BJ (cell line): ENCODE measurements at regions not wholly inside any gene's neighbourhood (a gene's known extent, or its start where the extent isn't known, plus 50 kb on each side); places are given as distances from the start of the nearest gene placed in this dataset.

ENCODE experiments used
- CTCF ChIA-PET: fragments of 350-600 bp; formaldehyde crosslinking; extraction: SDS; loops from one replicate; lab custom pipeline; 2021; ENCODE audit warnings: antibody characterized with exemption, inconsistent platforms; lab: Yijun Ruan, JAX
- POLR2A ChIA-PET: fragments of 300-600 bp; sonication (Branson Sonifier 250); formaldehyde crosslinking; extraction: SDS; loops from one replicate; lab custom pipeline; 2021; ENCODE audit warnings: antibody characterized with exemption; lab: Charles Lee
- DNase-seq: peaks from one replicate; pipeline ENCODE4 v3.0.0-alpha.2; 2011; ENCODE audit warnings: low read depth
- H3K27me3 ChIP-seq: 2 replicates; pipeline ENCODE4 v1.6.0; 2011; ENCODE audit warnings: low read length; ENCODE audit not compliant: control insufficient read depth, insufficient read depth
- H3K36me3 ChIP-seq: 2 replicates; pipeline ENCODE4 v1.5.1; 2011; ENCODE audit warnings: low read length; ENCODE audit not compliant: control insufficient read depth, insufficient read depth
- H3K4me3 ChIP-seq: 2 replicates; pipeline ENCODE4 v1.5.1; 2011; ENCODE audit warnings: low read depth, mild to moderate bottlenecking, control low read depth, low read length
- TF ChIP-seq, protein P1 (sequence below): IDR thresholded peaks from 2 replicates; pipeline ENCODE4 v1.5.1; 2011; ENCODE audit warnings: low read depth, mild to moderate bottlenecking, control low read depth, inconsistent platforms, low read length, moderate library complexity; ENCODE audit not compliant: insufficient read depth

DNA sequence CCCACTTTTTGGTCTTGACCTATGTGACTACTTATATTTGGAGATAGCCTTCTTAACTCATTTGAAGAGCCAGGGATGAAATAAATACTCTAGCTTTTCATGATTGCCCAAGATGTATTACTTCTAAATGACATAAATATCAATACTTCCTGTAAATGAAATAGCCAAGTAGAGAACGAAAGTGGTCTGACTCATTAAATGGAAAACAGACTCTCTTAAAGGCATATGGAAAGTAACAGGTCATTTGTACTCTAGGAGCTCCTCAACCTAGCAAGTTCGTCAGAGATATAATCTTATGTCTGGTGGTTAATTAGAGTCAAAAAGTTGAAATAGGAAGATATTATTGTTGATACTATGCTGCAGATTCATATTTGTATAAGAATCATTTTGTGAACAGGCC is 1105.4 kb downstream of the TUSC7 start:
- no peak overlapping the region for H3K4me3 ChIP-seq
- ChIA-PET CTCF (no interaction called here), POLR2A (no interaction called here)
- H3K36me3 ChIP-seq: no peaks in the 10 kb centered on the region
- no peak for DNase-seq
- H3K27me3 ChIP-seq: no peaks in the 10 kb centered on the region
- TF ChIP-seq, protein P1, sequence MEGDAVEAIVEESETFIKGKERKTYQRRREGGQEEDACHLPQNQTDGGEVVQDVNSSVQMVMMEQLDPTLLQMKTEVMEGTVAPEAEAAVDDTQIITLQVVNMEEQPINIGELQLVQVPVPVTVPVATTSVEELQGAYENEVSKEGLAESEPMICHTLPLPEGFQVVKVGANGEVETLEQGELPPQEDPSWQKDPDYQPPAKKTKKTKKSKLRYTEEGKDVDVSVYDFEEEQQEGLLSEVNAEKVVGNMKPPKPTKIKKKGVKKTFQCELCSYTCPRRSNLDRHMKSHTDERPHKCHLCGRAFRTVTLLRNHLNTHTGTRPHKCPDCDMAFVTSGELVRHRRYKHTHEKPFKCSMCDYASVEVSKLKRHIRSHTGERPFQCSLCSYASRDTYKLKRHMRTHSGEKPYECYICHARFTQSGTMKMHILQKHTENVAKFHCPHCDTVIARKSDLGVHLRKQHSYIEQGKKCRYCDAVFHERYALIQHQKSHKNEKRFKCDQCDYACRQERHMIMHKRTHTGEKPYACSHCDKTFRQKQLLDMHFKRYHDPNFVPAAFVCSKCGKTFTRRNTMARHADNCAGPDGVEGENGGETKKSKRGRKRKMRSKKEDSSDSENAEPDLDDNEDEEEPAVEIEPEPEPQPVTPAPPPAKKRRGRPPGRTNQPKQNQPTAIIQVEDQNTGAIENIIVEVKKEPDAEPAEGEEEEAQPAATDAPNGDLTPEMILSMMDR: no peak

DNA sequence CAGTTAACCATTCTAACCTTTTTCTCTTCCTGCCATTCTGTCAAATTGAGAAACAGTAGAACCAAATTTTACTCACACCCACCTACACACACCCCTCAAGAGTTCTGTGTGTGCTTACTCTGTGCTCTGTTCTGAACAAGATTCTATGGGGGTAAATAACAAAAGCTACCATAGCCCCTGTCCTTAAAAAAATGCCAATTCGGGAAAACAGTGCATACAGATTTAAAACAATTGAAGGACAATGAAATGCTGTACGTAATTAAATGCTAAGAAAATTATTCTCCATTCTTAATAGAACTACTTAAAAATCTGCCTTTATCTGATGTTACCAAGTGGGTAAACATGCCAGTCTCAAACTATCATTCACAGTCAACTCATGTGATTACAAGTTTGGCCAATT is 1107.5 kb downstream of the TUSC7 start:
- TF ChIP-seq, protein P1: no peak
- no peak for DNase-seq
- no peak overlapping the region for H3K4me3 ChIP-seq
- H3K27me3 ChIP-seq: no peaks in the 10 kb centered on the region
- no peaks in the 10 kb centered on the region for H3K36me3 ChIP-seq
- POLR2A ChIA-PET: no interaction called here
- CTCF ChIA-PET: no interaction called here

GRCh38 chr3:117818592-117818991 is 1109.0 kb downstream of the TUSC7 start:
- ChIA-PET POLR2A (no interaction called here), CTCF (no interaction called here)
- Histone ChIP-seq H3K36me3 (no peaks in the 10 kb centered on the region), H3K4me3 (no peak overlapping the region), H3K27me3 (no peaks in the 10 kb centered on the region)
- DNase-seq: no peak
- TF ChIP-seq, protein P1: no peak

DNA sequence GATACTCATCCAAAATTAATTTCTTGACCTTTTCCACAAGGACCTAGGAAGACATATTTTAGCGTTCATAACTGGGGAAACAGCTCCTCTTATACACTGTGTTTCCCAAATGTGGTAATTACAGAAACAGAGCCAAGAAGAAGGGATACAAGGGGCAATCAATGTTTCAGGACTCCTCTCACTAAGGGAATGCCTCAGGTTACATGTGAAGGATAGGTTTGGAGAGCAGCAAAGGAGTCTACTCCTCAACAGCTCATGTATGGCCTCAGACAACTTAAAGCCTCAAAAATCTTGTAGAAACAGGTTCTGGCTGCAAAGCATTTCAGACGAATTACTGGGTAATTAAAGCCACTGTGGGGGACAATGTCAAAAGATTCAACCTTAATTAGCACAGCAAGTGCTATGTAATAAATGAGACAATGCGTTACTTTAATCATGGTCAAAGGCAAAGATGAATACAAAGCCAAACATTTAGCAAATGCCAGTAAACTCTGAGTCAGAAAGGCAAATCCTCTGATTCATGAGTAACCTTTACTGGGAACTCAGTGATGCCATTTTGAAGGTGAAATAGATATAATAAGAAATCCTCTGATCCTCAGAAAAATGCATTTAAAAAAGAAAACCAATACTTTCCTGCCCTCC is 1111.2 kb downstream of the TUSC7 start:
- Histone ChIP-seq H3K27me3 (no peaks in the 10 kb centered on the region), H3K4me3 (no peak overlapping the region), H3K36me3 (no peaks in the 10 kb centered on the region)
- DNase-seq: no peak
- ChIA-PET CTCF (no interaction called here), POLR2A (no interaction called here)
- TF ChIP-seq, protein P1: no peak

DNA sequence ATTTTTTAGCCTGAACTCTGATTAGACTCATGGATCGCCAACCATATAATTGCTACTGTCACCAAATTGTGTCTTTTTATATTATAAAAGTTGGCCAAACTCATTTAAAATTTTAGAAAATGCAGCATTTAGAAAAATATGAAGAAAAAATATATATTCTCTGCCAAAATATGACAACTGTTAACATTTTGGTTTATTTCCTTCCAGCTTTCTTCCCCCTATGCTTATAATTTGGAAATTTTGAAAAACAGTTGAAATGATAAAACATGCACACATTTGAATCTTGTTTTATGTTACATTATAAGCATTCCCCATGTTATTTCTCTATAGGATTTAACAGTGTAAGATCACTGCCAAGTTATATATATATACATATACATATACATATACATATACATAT is 1112.8 kb downstream of the TUSC7 start:
- Histone ChIP-seq H3K4me3 (no peak overlapping the region), H3K36me3 (no peaks in the 10 kb centered on the region), H3K27me3 (no peaks in the 10 kb centered on the region)
- CTCF ChIA-PET: no interaction called here
- POLR2A ChIA-PET: no interaction called here
- DNase-seq: no peak
- TF ChIP-seq, protein P1: no peak
